ENCODE measurements at regions not wholly inside any gene's neighbourhood (a gene's known extent, or its start where the extent isn't known, plus 50 kb on each side); places are given as distances from the start of the nearest gene placed in this dataset.
"Not testable (repeated sequence)": the region's sequence is repeated elsewhere in the genome, so short reads cannot be mapped to it uniquely, and the experiment has no call there.

GRCh38 chr20:20793591-20793990, 81.1 kb upstream of the RALGAPA2 start:
- no peak for DNase-seq (ENCODE audit: low spot score)

GRCh38 chr20:20791664-20792568, 79.5 kb upstream of the RALGAPA2 start:
- no peak for DNase-seq (ENCODE audit: low spot score)

GRCh38 chr20:20788308-20788707, 75.9 kb upstream of the RALGAPA2 start:
- DNase-seq (ENCODE audit: low spot score) = no peak

- no peak for DNase-seq (ENCODE audit: low spot score)
These were observed 74.0 kb upstream of the RALGAPA2 start for GRCh38 chr20:20786428-20786827.

- DNase-seq (ENCODE audit: low spot score) = no peak
These were observed 72.8 kb upstream of the RALGAPA2 start for GRCh38 chr20:20785226-20785625.

GRCh38 chr20:20784450-20784849, 72.0 kb upstream of the RALGAPA2 start:
- DNase-seq (ENCODE audit: low spot score) = not testable (repeated sequence)

- DNase-seq (ENCODE audit: low spot score) = no peak
These were observed 71.0 kb upstream of the RALGAPA2 start for GRCh38 chr20:20783450-20783849.

GRCh38 chr20:20782755-20783154, 70.3 kb upstream of the RALGAPA2 start:
- no peak for DNase-seq (ENCODE audit: low spot score)

GRCh38 chr20:20782231-20782630, 69.8 kb upstream of the RALGAPA2 start:
- no peak for DNase-seq (ENCODE audit: low spot score)

- no peak for DNase-seq (ENCODE audit: low spot score)
These were observed 68.6 kb upstream of the RALGAPA2 start for GRCh38 chr20:20781029-20781428.

GRCh38 chr20:20780127-20780824, 67.8 kb upstream of the RALGAPA2 start:
- no peak for DNase-seq (ENCODE audit: low spot score)

- DNase-seq (ENCODE audit: low spot score) = no peak
These were observed 66.2 kb upstream of the RALGAPA2 start for GRCh38 chr20:20778676-20779075.

- no peak for DNase-seq (ENCODE audit: low spot score)
These were observed 60.1 kb upstream of the RALGAPA2 start for GRCh38 chr20:20772497-20773085.

GRCh38 chr20:20768202-20768815, 55.9 kb upstream of the RALGAPA2 start:
- DNase-seq (ENCODE audit: low spot score) = no peak

- DNase-seq (ENCODE audit: low spot score) = no peak
These were observed 53.4 kb upstream of the RALGAPA2 start for GRCh38 chr20:20765696-20766365.

GRCh38 chr20:20763650-20764049, 51.2 kb upstream of the RALGAPA2 start:
- DNase-seq (ENCODE audit: low spot score) = no peak

Measured in hematopoietic multipotent progenitor cell treated with erythropoietin and hydrocortisone succinate and interleukin-3 and kit ligand, for 17 days (in vitro differentiated cells).